SJSA1 (cell line): ENCODE measurements at regions not wholly inside any gene's neighbourhood (a gene's known extent, or its start where the extent isn't known, plus 50 kb on each side); places are given as distances from the start of the nearest gene placed in this dataset.

Experiments used
- DNase-seq, 2 experiments: peaks; one replicate each; pipeline ENCODE4 v3.0.0-alpha.2; 2015 to 2020; ENCODE audit warnings: low spot score in 2 of 2, low read depth in 1 of 2
- H3K27ac ChIP-seq: fragments of 250-450 bp; sonication (Bioruptor Pico); 2 replicates; pipeline ENCODE4 v1.5.1; 2020; ENCODE audit warnings: mild to moderate bottlenecking, moderate library complexity
- H3K27me3 ChIP-seq: fragments of 250-450 bp; sonication (Bioruptor Pico); replicated peaks from 2 replicates; pipeline ENCODE4 v1.5.1; 2020; ENCODE audit warnings: mild to moderate bottlenecking, moderate library complexity
- H3K36me3 ChIP-seq: fragments of 250-450 bp; sonication (Bioruptor Pico); 2 replicates; pipeline ENCODE4 v1.5.1; 2020; ENCODE audit warnings: mild to moderate bottlenecking
- H3K4me1 ChIP-seq: fragments of 250-450 bp; sonication (Bioruptor Pico); replicated peaks from 2 replicates; pipeline ENCODE4 v1.6.1; 2021; ENCODE audit warnings: mild to moderate bottlenecking
- H3K4me3 ChIP-seq: fragments of 250-450 bp; sonication (Bioruptor Pico); 2 replicates; pipeline ENCODE4 v1.5.1; 2020; ENCODE audit warnings: mild to moderate bottlenecking
- H3K9me3 ChIP-seq: fragments of 250-450 bp; sonication (Bioruptor Pico); replicated peaks from 2 replicates; pipeline ENCODE4 v1.5.1; 2020; ENCODE audit warnings: mild to moderate bottlenecking

DNA sequence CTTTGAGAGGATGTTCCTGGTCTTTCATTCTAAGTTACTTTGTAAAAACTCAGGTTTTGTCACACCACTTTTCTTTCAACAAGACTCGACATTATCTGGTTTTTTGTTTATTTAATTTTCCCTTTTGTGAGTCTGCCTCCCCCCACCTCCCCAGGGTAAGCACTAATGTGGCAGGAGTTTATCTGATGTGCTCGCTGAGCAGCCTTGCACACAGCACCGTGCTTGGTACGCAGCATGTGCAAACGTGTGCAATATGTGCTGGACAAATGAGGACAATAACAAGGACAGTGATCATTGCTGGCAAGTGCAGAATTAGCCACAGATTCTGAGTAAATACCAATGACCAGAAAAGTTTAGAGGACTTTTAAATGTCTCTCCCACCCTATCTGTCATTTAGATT is 391.4 kb downstream of the IRS2 start:
- H3K9me3 ChIP-seq = no peaks in the 10 kb centered on the region
- no peaks in the 10 kb centered on the region for H3K36me3 ChIP-seq
- peaks cover 23% of the 10 kb centered on the region for H3K4me1 ChIP-seq
- H3K27ac ChIP-seq = no peak overlapping the region
- DNase-seq = no peak
- no peak overlapping the region for H3K4me3 ChIP-seq
- H3K27me3 ChIP-seq = no peaks in the 10 kb centered on the region

GRCh38 chr13:109394311-109394988 is 391.9 kb downstream of the IRS2 start:
- Histone ChIP-seq H3K9me3 (no peaks in the 10 kb centered on the region), H3K4me3 (no peak overlapping the region), H3K27me3 (no peaks in the 10 kb centered on the region), H3K36me3 (no peaks in the 10 kb centered on the region), H3K27ac (no peak overlapping the region), H3K4me1 (peaks cover 28% of the 10 kb centered on the region)
- peak in 1 of 2 experiments; percentile 59 for DNase-seq

GRCh38 chr13:109393045-109393444 is 393.3 kb downstream of the IRS2 start:
- no peak overlapping the region for H3K4me3 ChIP-seq

GRCh38 chr13:109390391-109390790 is 396.0 kb downstream of the IRS2 start:
- peaks cover 24% of the 10 kb centered on the region for H3K4me1 ChIP-seq
- H3K27ac ChIP-seq = no peak overlapping the region
- no peak overlapping the region for H3K4me3 ChIP-seq
- no peaks in the 10 kb centered on the region for H3K36me3 ChIP-seq
- H3K9me3 ChIP-seq = no peaks in the 10 kb centered on the region
- peak in 1 of 2 experiments; percentile 58 for DNase-seq
- H3K27me3 ChIP-seq = no peaks in the 10 kb centered on the region

More at GRCh38 chr13:109393045-109393444, 393.3 kb downstream of the IRS2 start:
- Histone ChIP-seq H3K36me3 (no peaks in the 10 kb centered on the region), H3K27ac (no peak overlapping the region), H3K27me3 (no peaks in the 10 kb centered on the region), H3K9me3 (no peaks in the 10 kb centered on the region), H3K4me1 (peaks cover 35% of the 10 kb centered on the region)
- peak in 1 of 2 experiments; percentile 52 for DNase-seq

DNA sequence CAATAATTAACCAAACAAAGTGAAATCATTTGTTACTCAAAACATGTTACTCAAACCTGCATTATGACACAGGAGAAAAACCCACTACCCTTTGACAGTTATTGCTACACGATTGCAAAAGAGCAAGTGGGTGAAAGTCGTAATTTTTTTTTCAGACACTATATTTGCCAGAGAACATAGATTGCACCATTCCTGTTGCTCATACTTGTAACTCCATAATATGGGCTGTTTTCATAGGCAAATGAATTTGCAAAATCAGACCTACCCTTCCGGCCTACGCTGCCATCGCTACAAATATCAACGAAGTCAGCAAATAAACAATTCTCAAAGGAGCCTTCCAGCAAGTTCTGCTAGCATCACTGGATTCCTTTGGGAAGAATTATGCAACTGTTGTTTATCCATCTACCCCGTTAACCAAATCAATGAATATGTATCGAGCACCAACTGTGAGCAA is 396.5 kb downstream of the IRS2 start:
- DNase-seq = peak in 1 of 2 experiments; percentile 45
- no peaks in the 10 kb centered on the region for H3K27me3 ChIP-seq

GRCh38 chr13:109389456-109389855 is 396.9 kb downstream of the IRS2 start:
- Histone ChIP-seq H3K27ac (peak overlapping the region; percentile 9), H3K36me3 (no peaks in the 10 kb centered on the region)
- peak; percentile 82 to 89 for DNase-seq

More for the DNA sequence above, 396.5 kb downstream of the IRS2 start:
- H3K36me3 ChIP-seq = no peaks in the 10 kb centered on the region
- H3K4me1 ChIP-seq = peaks cover 26% of the 10 kb centered on the region
- H3K9me3 ChIP-seq = no peaks in the 10 kb centered on the region
- H3K4me3 ChIP-seq = no peak overlapping the region
- H3K27ac ChIP-seq = peak overlapping the region; percentile 0; the same call in 1 of the 2 replicates

GRCh38 chr13:109387471-109387870 is 398.9 kb downstream of the IRS2 start:
- H3K4me1 ChIP-seq = peaks cover 37% of the 10 kb centered on the region
- H3K36me3 ChIP-seq = no peaks in the 10 kb centered on the region
- no peak overlapping the region for H3K4me3 ChIP-seq
- no peaks in the 10 kb centered on the region for H3K9me3 ChIP-seq
- H3K27me3 ChIP-seq = no peaks in the 10 kb centered on the region
- DNase-seq = peak in 1 of 2 experiments; percentile 61
- H3K27ac ChIP-seq = no peak overlapping the region

More at GRCh38 chr13:109389456-109389855, 396.9 kb downstream of the IRS2 start:
- Histone ChIP-seq H3K4me3 (no peak overlapping the region), H3K9me3 (no peaks in the 10 kb centered on the region), H3K27me3 (no peaks in the 10 kb centered on the region), H3K4me1 (peaks cover 27% of the 10 kb centered on the region)

- H3K27ac ChIP-seq = peak overlapping the region; percentile 66
- DNase-seq = peak; percentile 80 to 83
- no peaks in the 10 kb centered on the region for H3K9me3 ChIP-seq
These were observed 401.2 kb downstream of the IRS2 start for GRCh38 chr13:109385242-109385560.

GRCh38 chr13:109384491-109385241 is 401.7 kb downstream of the IRS2 start:
- Histone ChIP-seq H3K4me1 (peaks cover 52% of the 10 kb centered on the region), H3K27me3 (no peaks in the 10 kb centered on the region), H3K27ac (peak overlapping the region; percentile 66), H3K36me3 (no peaks in the 10 kb centered on the region), H3K4me3 (no peak overlapping the region), H3K9me3 (no peaks in the 10 kb centered on the region)
- DNase-seq = peak; percentile 90 to 99

More at GRCh38 chr13:109385242-109385560, 401.2 kb downstream of the IRS2 start:
- H3K36me3 ChIP-seq = no peaks in the 10 kb centered on the region
- H3K4me3 ChIP-seq = no peak overlapping the region
- peaks cover 57% of the 10 kb centered on the region for H3K4me1 ChIP-seq
- H3K27me3 ChIP-seq = no peaks in the 10 kb centered on the region

- Histone ChIP-seq H3K4me1 (peaks cover 43% of the 10 kb centered on the region), H3K27me3 (no peaks in the 10 kb centered on the region), H3K9me3 (no peaks in the 10 kb centered on the region), H3K27ac (peak overlapping the region; percentile 66), H3K4me3 (no peak overlapping the region), H3K36me3 (no peaks in the 10 kb centered on the region)
- DNase-seq = peak; percentile 98 to 100
These were observed 402.7 kb downstream of the IRS2 start for GRCh38 chr13:109383683-109384082.

DNA sequence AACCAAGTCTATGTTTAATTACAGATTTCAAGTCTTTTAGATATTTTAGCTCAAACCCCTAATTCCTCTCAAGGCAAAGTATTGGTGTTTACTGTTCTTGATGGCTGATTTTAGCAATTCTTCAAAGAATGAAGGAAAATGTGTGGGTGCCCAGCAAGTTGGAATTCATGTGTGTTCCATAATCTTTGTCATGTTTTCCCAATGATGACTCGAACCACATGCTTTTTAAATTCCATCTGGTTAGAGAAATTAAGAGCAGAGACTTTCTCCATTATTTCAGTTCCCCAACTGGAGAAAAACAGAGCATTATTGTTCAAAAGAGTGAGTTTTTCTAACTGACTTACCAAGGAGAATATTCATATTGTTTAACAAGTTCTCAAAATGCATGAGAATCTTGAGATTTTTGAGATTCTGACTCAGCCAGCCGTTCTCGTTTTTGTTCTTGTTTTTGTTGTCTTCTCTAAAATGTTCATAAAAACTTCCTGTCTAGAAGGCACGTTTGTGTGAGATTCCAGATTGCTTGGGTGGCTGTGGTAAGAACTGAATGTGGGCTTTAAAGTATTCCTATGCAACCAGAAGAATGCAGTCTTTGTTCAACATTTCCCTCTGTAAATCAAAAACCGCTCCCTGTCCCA is 404.7 kb downstream of the IRS2 start:
- Histone ChIP-seq H3K27ac (peak overlapping the region; percentile 82), H3K9me3 (no peaks in the 10 kb centered on the region), H3K4me3 (no peak overlapping the region), H3K36me3 (no peaks in the 10 kb centered on the region), H3K4me1 (peaks cover 43% of the 10 kb centered on the region), H3K27me3 (no peaks in the 10 kb centered on the region)
- DNase-seq = peak; percentile 97 to 100

GRCh38 chr13:109380457-109380856 is 405.9 kb downstream of the IRS2 start:
- Histone ChIP-seq H3K36me3 (no peaks in the 10 kb centered on the region), H3K27ac (peak overlapping the region; percentile 82), H3K4me3 (no peak overlapping the region), H3K4me1 (peaks cover 40% of the 10 kb centered on the region), H3K9me3 (no peaks in the 10 kb centered on the region), H3K27me3 (no peaks in the 10 kb centered on the region)
- DNase-seq = peak in 1 of 2 experiments; percentile 50

DNA sequence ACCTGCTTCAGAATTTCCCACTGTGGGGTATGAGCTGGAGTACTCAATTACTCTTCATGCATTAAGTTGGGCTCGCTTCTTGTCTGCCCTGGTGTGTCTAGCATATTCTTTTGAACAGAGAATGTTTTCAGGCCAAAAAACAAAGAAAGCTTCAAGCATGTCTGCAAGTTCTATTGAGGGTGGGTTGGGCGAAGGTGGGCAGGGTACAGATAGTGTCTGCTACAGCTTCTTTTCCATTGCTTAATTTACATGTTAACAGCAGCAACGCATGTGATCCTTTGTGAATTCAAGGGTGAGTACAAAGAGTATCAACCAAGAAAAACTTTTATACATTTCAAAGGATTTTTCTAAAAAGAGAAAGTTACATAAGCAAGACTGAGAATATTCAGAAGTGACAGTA is 406.5 kb downstream of the IRS2 start:
- H3K36me3 ChIP-seq = no peaks in the 10 kb centered on the region

GRCh38 chr13:109376936-109377335 is 409.4 kb downstream of the IRS2 start:
- no peak overlapping the region for H3K27ac ChIP-seq
- peak in 1 of 2 experiments; percentile 61 for DNase-seq
- H3K4me1 ChIP-seq = peaks cover 15% of the 10 kb centered on the region
- no peaks in the 10 kb centered on the region for H3K36me3 ChIP-seq
- H3K9me3 ChIP-seq = no peaks in the 10 kb centered on the region
- no peak overlapping the region for H3K4me3 ChIP-seq
- no peaks in the 10 kb centered on the region for H3K27me3 ChIP-seq

More for the DNA sequence above, 406.5 kb downstream of the IRS2 start:
- peak in 1 of 2 experiments; percentile 52 for DNase-seq
- Histone ChIP-seq H3K9me3 (no peaks in the 10 kb centered on the region), H3K27me3 (no peaks in the 10 kb centered on the region), H3K4me1 (peaks cover 35% of the 10 kb centered on the region), H3K27ac (no peak overlapping the region), H3K4me3 (no peak overlapping the region)
